HEK293 (cell line): ENCODE measurements at regions not wholly inside any gene's neighbourhood (a gene's known extent, or its start where the extent isn't known, plus 50 kb on each side); places are given as distances from the start of the nearest gene placed in this dataset.

Experiments used
- CTCF ChIP-seq: fragments of 450-650 bp; formaldehyde crosslinking; IDR thresholded peaks from 2 replicates; pipeline ENCODE4 v1.5.1; 2016; ENCODE audit warnings: missing biosample characterization, missing genetic modification characterization
- KLF1 ChIP-seq: fragments of 450-650 bp; formaldehyde crosslinking; IDR thresholded peaks from 2 replicates; pipeline ENCODE4 v1.5.1; 2016; ENCODE audit warnings: missing biosample characterization, missing genetic modification characterization
- PBX3 ChIP-seq: sonication (generic); formaldehyde crosslinking; IDR thresholded peaks from 2 replicates; pipeline ENCODE4 v1.8.1; 2022; ENCODE audit warnings: mild to moderate bottlenecking, moderate library complexity, missing genetic modification reagents
- RBAK ChIP-seq: fragments of 450-650 bp; formaldehyde crosslinking; IDR thresholded peaks from 2 replicates; pipeline ENCODE4 v1.5.1; 2016; ENCODE audit warnings: missing biosample characterization, missing genetic modification characterization
- REPIN1 ChIP-seq: fragments of 450-650 bp; formaldehyde crosslinking; IDR thresholded peaks from 2 replicates; pipeline ENCODE4 v1.5.1; 2017; ENCODE audit warnings: missing biosample characterization, missing genetic modification characterization, low read depth
- REST ChIP-seq: fragments of 450-650 bp; formaldehyde crosslinking; IDR thresholded peaks from 2 replicates; pipeline ENCODE4 v1.5.1; 2016; ENCODE audit warnings: missing biosample characterization, missing genetic modification characterization
- TCF7L2 ChIP-seq: IDR thresholded peaks from 2 replicates; pipeline ENCODE4 v1.6.1; 2011; ENCODE audit warnings: low read depth, mild to moderate bottlenecking, inconsistent platforms, low read length, moderate library complexity, borderline replicate concordance
- ZNF133 ChIP-seq: fragments of 450-650 bp; formaldehyde crosslinking; IDR thresholded peaks from 2 replicates; pipeline ENCODE4 v1.5.1; 2016; ENCODE audit warnings: missing biosample characterization, missing genetic modification characterization
- ZNF302 ChIP-seq: fragments of 450-650 bp; formaldehyde crosslinking; IDR thresholded peaks from 2 replicates; pipeline ENCODE4 v1.5.1; 2016; ENCODE audit warnings: missing biosample characterization, missing genetic modification characterization, low read depth
- ZNF426 ChIP-seq: fragments of 450-650 bp; formaldehyde crosslinking; IDR thresholded peaks from 2 replicates; pipeline ENCODE4 v1.5.1; 2017; ENCODE audit warnings: missing biosample characterization, missing genetic modification characterization, mild to moderate bottlenecking, inconsistent platforms, moderate library complexity
- ZNF501 ChIP-seq: fragments of 450-650 bp; formaldehyde crosslinking; IDR thresholded peaks from 2 replicates; pipeline ENCODE4 v1.5.1; 2016; ENCODE audit warnings: missing biosample characterization, missing genetic modification characterization
- ZNF530 ChIP-seq: fragments of 450-650 bp; formaldehyde crosslinking; IDR thresholded peaks from 2 replicates; pipeline ENCODE4 v1.5.1; 2016; ENCODE audit warnings: low read depth, missing biosample characterization, missing genetic modification characterization
- ZNF660 ChIP-seq: fragments of 450-650 bp; IDR thresholded peaks from 2 replicates; pipeline ENCODE4 v1.5.1; 2018; ENCODE audit warnings: missing biosample characterization, mild to moderate bottlenecking, missing genetic modification characterization
- ZNF830 ChIP-seq: fragments of 450-650 bp; IDR thresholded peaks from 2 replicates; pipeline ENCODE4 v1.5.0; 2018; ENCODE audit warnings: missing biosample characterization, missing genetic modification characterization, low read depth, mild to moderate bottlenecking, moderate library complexity

GRCh38 chr7:17528636-17529035, 230.2 kb downstream of the AHR start:
- TF ChIP-seq CTCF (tag by site-specific recombination) (no peak), ZNF302 (tag by site-specific recombination) (no peak), RBAK (tag by site-specific recombination) (no peak), ZNF530 (tag by site-specific recombination) (no peak), ZNF660 (no peak), ZNF830 (tag by site-specific recombination) (no peak), REST (tag by site-specific recombination) (no peak), REPIN1 (tag by site-specific recombination) (no peak), KLF1 (tag by site-specific recombination) (no peak), TCF7L2 (no peak), ZNF426 (no peak), PBX3 (CRISPR knock-in tag) (no peak), ZNF501 (no peak), ZNF133 (no peak)
